ENCODE measurements at regions not wholly inside any gene's neighbourhood (a gene's known extent, or its start where the extent isn't known, plus 50 kb on each side); places are given as distances from the start of the nearest gene placed in this dataset.

DNA sequence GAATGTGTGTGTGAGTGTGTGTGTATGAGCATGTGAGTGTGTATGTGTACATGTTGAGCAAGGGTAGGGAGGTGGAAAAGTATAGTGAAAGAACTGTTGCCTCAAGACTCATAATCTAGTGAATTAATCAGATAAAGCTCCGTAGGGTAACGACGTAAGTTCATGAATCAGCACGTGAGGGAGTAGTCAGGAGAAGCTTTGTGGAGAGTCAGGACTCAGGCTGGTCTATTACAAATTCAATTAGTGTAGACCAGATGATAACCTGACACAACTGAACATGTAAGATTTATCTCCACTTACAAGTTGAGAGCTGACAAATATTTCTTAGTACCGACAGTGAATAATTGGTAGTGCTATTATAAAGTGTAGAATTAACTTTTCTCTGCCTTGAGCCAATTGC lies 194.5 kb downstream of the RAD51AP2 start:
- no peak for DNase-seq (ENCODE audit: low read depth)
- no peak overlapping the region for H3K4me3 ChIP-seq (ENCODE audit: low read depth, low read length)

DNA sequence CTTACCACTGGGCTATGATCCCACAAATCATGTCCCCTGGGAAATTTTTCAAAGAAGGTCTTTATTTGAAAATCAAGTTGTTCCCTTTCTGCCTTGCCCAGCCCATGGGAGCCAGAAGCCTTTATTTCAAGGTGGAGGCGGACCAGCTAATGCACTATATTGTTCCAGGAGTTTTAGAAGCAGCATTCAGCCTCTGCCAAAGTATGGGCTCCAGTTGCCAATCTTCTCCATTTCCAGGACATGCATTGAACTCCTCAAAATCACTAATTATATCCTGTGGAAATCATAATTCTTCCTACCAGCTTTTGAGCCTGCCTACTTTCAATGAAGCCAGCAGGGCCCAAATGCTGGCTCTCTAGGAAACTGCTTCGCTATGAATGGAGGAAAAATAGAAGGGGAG lies 195.8 kb downstream of the RAD51AP2 start:
- H3K4me3 ChIP-seq (ENCODE audit: low read depth, low read length) = no peak overlapping the region
- no peak for DNase-seq (ENCODE audit: low read depth)
- TF ChIP-seq, protein P1, sequence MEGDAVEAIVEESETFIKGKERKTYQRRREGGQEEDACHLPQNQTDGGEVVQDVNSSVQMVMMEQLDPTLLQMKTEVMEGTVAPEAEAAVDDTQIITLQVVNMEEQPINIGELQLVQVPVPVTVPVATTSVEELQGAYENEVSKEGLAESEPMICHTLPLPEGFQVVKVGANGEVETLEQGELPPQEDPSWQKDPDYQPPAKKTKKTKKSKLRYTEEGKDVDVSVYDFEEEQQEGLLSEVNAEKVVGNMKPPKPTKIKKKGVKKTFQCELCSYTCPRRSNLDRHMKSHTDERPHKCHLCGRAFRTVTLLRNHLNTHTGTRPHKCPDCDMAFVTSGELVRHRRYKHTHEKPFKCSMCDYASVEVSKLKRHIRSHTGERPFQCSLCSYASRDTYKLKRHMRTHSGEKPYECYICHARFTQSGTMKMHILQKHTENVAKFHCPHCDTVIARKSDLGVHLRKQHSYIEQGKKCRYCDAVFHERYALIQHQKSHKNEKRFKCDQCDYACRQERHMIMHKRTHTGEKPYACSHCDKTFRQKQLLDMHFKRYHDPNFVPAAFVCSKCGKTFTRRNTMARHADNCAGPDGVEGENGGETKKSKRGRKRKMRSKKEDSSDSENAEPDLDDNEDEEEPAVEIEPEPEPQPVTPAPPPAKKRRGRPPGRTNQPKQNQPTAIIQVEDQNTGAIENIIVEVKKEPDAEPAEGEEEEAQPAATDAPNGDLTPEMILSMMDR (IDR thresholded peaks at IDR 0.05; ENCODE audit: insufficient read depth, low read depth, low read length) = no peak

More for the DNA sequence above, 194.5 kb downstream of the RAD51AP2 start:
- TF ChIP-seq, protein P1 (IDR thresholded peaks at IDR 0.05; ENCODE audit: insufficient read depth, low read depth, low read length) = no peak

- no peak overlapping the region for H3K4me3 ChIP-seq (ENCODE audit: low read depth, low read length)
- TF ChIP-seq, protein P1 (IDR thresholded peaks at IDR 0.05; ENCODE audit: insufficient read depth, low read depth, low read length) = no peak
- no peak for DNase-seq (ENCODE audit: low read depth)
Measured at GRCh38 chr2:17319090-17319489, 199.2 kb downstream of the RAD51AP2 start.

- TF ChIP-seq, protein P1 (IDR thresholded peaks at IDR 0.05; ENCODE audit: insufficient read depth, low read depth, low read length) = no peak
- DNase-seq (ENCODE audit: low read depth) = peak; percentile 70
- no peak overlapping the region for H3K4me3 ChIP-seq (ENCODE audit: low read depth, low read length)
Measured at GRCh38 chr2:17318013-17318412, 200.2 kb downstream of the RAD51AP2 start.

GRCh38 chr2:17317439-17317976 lies 200.7 kb downstream of the RAD51AP2 start:
- peak; percentile 31 for DNase-seq (ENCODE audit: low read depth)
- no peak overlapping the region for H3K4me3 ChIP-seq (ENCODE audit: low read depth, low read length)
- TF ChIP-seq, protein P1 (IDR thresholded peaks at IDR 0.05; ENCODE audit: insufficient read depth, low read depth, low read length) = no peak

DNA sequence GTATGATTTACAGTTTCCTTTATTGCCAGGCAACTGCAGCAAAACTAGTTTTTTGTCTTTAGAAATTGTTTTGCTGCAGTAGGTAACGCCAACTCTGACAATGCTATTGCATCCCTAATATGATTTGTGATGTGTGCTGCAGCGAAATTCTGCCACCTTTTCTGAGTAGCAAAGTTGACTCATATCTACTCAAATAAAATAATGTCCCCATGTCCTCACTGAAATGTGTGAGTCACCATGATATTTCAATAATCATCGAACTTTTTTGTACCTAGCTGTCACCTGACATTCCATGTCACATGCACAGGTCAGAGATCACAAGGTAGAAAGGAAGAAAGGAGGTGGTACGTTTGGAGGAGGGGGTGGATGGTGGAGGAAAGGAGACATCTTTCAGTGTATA lies 205.0 kb downstream of the RAD51AP2 start:
- TF ChIP-seq, protein P1 (IDR thresholded peaks at IDR 0.05; ENCODE audit: insufficient read depth, low read depth, low read length) = no peak
- H3K4me3 ChIP-seq (ENCODE audit: low read depth, low read length) = no peak overlapping the region
- no peak for DNase-seq (ENCODE audit: low read depth)

All from fibroblast of villous mesenchyme (primary cell).